GM21390 (cell line): ENCODE measurements at regions not wholly inside any gene's neighbourhood (a gene's known extent, or its start where the extent isn't known, plus 50 kb on each side); places are given as distances from the start of the nearest gene placed in this dataset.
"Not testable (repeated sequence)": the region's sequence is repeated elsewhere in the genome, so short reads cannot be mapped to it uniquely, and the experiment has no call there.

ENCODE experiments used
- ATAC-seq: cut with Tn5 transposase; IDR thresholded peaks from one replicate; pipeline ENCODE4 v1.9.1; 2021; ENCODE audit not compliant: unreplicated experiment

DNA sequence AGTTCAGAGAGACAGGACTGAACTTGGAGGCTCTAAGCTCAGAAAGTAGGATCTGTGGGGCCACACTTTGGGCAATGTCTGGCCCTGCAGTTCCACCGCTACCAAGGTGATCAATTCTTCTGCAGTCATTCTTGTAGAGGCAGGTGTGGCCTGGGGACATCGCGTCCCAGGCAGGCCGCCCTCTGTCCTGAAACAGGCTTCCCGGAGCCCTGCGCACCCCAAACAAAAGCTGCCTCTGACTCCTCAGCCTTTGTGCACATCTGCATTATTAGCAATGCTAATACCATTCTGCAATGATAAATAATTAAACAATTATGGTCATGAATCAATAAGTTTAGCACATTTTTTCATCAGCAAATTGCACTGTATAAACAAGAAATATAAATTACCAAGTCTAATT lies 160.2 kb downstream of the URI1 start:
- no peak for ATAC-seq

DNA sequence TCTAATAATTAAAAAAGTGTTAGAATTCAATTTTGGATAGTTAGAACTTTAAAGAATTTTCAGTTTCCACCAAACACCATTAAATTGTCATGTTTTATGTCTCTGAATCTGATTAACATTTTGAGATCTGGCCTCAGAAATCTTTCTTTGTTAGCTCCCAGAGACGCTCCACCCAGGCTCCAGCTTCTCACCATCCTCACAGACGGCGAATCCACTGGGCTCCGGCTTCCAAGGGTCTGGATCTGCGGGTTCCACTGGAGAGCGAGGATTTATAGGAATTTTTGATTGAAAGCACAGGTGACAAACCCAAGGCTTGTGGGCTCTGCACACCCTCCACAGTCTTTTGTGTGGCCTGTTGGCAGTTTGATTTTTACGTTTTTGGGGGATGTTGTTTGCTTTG lies 160.6 kb downstream of the URI1 start:
- ATAC-seq = no peak

DNA sequence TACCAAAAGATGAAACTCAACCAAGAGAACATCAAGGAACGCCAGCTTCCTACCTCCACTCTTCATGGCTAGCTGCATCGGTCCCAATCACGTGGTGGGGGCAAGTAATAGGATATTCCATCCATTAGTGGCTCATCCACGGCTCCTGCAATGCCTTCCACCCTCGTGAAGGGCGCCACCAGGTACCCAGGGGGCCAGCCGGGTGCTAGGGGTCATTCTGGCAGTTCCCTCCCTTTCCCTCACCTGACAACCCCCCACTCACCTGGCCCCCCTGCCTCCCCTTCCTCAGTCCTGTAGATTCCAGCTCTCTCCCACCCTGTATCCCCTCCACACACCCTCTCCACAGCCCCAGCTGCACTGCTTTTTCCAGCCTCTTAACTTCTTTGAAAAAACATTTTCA lies 161.9 kb downstream of the URI1 start:
- no peak for ATAC-seq

DNA sequence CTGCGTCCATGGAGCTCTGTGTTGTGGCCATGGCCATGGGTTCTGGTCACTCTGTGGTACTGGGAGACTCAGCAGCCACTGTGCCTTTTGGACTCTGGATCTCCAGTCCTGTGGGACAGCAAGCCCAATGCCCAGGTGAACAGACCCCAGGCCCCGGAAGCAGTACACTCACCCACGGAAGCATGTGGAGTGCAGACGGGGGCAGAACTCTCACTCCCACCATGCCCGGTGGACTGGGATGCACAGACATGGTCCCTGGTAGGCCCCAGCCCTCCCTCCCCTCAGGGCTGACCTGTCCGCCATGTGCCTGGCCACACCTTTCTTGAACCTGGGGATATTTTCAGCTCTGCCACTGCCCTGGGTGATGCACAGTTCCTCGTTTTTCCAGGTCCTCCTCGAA lies 163.3 kb downstream of the URI1 start:
- ATAC-seq = no peak

DNA sequence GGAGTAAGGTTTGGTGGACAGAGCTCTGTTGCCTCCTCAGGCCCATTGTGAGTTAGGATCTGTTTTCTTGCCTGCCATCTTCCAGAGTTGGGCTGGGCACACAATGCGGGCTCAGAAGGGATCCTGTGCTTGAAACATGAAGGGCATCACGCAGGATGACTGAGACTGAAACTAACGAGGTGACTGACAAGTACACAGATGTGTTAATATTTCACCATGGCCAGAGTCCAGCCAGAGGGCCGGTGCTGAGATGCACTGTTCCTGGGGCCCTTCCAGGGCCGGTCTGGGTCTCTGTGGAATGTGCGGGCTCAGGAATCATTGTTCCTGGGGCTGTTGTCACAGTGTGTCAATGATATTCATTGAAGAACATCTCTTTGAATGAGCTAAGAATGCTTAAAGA lies 163.7 kb downstream of the URI1 start:
- ATAC-seq = no peak

DNA sequence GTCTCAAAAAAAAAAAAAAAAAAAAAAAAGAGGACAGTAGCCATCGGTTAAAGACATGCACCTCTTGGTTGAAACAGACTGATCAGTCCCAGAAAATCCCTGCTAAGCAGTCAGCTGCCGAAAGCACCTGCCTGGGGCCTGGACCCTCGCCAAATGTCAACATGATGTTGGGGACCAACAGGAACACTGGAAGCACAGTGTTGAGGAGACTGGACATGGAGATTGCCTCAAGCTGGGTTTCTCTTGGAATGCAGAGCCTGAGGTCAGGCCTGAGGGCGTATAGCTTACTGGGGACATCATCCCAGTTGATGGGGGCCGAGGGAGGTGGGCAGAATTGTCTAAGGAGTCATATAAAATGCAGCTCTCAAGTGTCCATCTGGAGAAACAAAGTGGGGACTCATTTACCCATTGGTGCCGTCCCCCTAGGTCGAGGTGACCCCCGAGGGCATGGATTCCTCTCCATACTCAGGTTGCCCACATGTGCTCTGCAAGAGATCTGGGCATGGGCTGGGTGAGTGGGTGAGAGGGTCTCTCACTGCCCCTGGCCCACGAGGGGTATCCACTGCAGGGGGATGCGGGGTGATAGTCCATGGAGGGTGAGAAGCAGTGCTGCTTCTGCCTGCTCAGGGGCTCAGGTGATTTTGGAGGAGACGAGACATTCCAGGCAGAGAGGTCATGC lies 164.5 kb downstream of the URI1 start:
- ATAC-seq = no peak

DNA sequence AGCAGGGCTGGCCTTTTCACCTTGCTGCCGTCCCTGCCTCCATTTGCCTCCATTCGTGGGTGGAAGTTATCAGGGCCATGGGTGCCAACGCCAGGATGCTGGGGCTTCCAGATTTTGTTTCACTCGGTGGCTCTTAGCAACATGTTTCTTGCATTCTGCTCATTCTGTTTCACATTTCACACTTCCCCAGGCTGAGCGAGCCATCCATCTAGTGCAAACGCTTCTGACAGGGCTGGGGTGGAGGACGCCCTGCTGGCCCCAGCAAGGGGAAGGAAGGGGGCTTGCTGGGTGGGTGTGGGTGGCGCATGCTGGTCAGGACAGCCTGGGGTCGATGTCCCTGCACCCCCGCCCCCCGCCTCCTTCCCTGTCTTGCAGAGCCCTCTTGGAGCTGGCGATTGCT lies 165.2 kb downstream of the URI1 start:
- ATAC-seq = no peak

DNA sequence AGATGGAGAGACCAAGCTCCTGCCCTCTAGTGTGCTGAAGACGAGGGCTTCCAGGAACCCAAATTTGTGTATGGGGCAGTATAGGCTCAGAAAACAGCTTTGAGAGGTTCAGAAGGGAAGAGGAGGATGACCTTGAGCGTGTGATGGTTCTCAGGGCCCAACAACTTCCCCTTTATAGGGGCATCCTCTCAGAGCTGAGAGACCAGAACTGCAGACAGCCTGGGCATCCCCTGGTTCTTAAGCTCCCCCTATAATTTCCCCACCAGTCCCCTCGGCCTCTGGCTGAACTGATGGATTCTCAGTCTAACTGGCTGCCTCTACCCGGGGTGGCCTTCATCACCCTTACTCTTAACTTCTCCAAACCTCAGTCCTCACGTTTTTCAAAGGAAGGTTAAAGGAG lies 167.5 kb downstream of the URI1 start:
- ATAC-seq = no peak

DNA sequence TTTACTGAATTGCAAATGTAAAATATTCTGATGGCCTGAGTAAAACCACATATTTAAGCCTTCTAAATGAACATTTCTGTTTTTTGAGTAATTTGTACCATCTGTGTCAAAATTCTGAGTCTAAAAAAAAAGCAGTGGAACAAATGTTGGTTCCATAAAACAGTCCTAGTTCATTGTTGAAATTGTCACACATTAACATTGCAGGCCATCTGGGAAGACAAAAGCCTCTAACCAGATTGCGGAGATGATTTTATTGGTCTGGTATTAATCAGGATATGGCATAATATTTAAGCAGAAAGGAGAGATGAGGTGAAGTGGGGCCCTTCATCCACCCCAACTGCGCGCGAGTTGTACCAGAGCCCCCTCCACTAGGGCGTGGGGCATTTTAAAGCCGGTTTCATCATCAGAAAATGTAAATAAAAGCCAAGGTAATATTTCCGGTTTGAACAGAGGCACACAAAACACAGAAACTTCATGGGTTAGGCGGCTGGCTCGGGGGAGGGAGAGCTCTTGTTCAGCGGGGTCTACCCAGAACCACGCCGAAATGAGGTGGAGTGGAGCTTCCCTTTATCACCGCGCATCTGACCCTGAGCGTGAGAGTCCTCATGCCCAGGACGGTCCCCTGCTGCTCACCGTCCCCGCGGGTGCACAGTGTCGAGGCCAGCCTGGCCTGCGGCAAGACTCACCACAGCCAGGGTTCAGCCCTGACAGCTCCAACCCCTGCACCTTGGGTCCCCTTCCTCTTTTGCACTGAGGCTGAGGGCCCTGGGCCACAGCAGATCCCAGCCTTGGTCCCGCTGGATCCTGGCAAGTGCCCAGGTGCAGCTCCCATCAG lies 169.2 kb downstream of the URI1 start:
- ATAC-seq = no peak

DNA sequence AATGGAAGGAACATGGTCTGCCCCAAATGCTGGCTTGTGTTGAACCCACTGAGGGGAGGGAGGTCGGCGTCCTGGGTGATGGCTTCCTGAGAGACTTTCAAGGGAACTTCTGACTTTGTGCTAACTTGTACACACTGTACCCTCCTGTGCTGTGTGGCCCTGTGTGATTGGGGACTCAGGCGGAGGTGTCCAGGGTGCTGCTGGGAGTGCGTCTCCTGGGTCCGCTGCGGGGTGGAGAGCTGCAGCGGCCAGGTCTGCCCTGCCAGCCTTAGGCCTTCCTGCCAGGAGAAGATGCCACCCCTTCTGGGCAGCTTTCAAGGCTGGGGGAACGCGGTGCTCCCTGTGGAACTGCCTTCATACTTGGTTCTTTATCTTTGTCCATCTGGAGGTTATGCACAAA lies 170.1 kb downstream of the URI1 start:
- no peak for ATAC-seq

DNA sequence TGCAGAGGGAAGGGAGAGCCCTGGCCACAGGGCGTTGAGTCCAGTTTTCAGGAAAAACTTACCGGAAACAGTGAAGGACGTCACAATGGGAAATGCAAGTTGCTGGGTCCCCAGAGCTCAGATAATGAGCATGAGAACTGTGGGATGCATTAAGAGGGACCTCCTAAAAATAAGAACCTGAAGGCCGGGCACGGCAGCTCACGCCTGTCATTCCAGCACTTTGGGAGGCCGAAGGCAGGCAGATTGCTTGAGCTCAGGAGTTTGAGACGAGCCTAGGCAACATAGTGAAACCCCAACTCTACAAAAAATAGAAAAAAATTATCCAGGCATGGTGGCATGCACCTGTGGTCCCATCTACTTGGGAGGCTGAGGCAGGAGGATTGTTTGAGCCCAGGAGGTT lies 170.6 kb downstream of the URI1 start:
- no peak for ATAC-seq

DNA sequence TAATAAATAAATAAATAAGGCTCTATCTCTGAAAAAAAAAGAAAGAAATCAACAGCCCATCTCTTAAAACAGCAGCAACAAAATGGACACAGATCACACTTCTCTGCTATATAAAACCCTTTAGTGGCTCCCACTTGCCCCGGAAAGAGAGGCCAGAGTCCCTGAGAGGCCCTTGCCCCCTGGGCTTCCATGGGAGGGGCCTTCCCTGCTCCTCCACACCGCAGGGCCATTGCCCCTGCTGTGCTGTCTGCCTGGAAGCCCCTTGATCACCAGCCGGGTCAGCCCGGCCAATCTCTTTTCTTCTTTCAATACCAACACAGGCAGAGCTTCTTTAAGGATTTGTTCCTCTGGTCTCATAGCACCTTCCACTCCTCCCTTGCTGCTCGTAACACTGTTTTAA lies 171.1 kb downstream of the URI1 start:
- no peak for ATAC-seq

DNA sequence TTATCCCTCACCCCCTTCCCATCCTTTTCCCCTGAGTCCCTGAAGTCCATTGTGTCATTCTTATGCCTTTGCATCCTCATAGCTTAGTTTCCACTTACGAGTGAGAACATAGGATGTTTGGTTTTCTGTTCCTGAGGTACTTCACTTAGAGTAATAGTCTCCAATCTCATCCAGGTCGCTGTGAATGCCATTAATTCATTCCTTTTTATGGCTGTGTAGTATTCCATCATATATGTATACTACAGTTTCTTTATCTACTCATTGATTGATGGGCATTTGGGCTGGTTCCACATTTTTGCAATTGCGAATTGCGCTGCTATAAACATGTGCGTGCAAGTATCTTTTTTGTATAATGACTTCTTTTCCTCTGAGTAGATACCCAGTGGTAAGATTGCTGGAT lies 172.1 kb downstream of the URI1 start:
- ATAC-seq = not testable (repeated sequence)

DNA sequence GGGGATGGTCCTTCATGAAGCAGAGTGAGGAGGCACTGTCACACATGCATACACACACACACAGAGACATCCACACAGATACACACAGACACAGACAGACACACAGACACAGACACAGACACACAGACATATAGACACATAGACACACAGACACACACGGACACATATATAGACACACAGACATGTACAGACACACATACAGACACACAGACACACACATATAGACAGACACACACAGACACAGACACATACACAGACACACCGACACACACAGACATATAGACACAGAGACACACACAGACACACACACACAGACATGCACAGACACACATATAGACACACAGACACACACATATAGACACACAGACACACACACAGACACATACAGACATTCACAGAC lies 173.9 kb downstream of the URI1 start:
- no peak for ATAC-seq

DNA sequence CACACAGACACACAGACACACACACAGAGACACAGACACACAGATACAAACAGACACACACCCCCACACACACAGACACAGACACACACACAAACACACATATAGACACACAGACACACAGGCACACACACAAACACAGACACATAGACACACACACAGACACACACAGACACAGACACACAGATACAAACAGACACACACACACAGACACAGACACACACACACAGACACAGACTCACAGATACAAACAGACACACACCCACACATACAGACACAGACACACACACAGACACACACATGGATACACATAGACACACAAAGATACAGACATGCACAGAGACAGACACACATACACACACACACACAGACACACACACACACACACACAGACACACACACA lies 174.5 kb downstream of the URI1 start:
- ATAC-seq = no peak

DNA sequence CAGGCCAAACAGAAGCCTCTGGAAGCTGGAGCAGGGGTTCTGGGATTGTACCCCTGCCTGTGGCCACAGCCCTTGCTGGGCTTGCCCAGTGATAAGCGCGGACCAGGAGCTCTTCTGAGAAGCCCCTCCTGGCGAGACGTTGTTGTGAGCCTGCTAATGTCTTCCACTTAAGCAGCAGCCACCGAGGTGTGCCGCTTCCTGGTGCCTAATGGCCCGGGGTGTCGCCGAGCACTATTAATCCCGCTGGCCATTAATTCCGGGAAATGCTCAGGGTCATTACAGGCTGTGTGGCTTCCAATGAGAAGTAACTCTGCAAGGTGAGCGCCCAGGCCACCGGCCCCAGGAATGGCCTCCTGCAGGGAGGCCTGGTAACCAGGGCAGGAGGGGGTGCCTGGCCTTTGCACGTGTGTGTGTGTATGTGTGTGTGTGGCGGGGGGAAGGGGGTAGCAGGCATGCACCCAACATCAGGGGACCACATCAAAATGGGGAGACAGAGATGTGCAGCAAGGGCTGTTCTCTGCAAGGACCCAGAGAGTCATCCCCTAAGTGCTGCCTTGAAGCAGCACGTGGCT lies 175.0 kb downstream of the URI1 start:
- no peak for ATAC-seq

DNA sequence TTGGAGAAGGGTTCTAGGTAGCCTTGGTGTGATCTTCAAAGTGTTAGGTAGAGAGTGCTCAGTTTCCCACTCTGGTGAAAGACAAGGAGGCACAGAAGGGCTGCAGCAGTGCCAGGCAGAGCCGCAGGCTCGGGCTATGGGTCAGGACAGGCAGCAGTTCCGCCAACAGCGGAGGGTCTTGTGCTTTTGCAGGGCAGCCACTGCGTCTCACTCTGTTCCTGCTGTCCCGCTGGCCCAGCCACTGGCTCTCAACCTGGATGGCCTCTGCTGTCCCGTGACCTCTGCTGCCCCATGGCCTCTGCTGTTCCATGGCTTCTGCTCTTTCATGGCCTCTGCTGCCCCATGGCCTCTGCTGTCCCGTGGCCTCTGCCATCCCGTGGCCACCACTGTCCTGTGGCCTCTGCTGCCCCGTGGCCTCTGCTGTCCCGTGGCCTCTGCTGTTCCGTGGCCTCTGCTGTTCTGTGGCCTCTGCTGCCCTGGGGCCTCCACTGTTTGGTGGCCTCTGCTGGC lies 175.7 kb downstream of the URI1 start:
- ATAC-seq = no peak

DNA sequence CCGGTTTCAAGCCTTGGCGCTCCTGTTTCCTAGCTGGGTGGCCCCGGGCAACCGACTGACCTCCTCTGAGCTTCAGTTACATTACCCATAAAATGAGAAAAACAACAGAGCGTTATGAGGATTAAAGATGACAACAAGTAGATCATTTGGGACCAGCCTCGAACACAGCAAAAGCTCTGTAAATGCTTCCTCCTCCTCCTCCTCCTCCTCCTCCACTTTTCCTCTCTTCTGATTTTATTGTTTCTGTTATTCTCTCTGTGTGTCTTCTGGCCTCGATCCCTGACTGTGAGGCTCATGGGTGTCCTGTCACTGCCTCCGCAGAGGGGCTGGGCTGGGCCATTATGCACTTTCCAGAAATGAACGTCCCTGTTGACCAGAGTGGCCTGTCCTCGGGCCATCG lies 176.2 kb downstream of the URI1 start:
- no peak for ATAC-seq

DNA sequence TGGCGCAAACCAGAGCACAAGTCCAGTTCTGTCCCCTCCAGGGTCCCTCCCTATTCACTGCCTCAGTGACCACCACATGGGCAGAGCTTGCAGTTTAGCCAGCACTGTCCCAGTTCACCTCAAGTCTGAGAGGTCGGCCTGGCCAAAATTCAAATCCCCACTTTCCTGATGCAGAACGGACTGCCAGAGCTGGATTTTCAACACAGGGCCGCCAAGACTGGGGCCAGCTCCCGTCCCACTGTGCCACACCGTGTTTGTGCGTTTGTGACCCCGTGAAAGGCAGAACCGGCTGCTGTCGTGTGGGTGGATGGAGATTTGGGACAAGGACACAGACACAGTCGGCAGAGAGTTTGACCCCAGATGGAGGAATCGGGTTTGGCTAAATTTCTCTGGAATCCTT lies 176.7 kb downstream of the URI1 start:
- ATAC-seq = no peak

DNA sequence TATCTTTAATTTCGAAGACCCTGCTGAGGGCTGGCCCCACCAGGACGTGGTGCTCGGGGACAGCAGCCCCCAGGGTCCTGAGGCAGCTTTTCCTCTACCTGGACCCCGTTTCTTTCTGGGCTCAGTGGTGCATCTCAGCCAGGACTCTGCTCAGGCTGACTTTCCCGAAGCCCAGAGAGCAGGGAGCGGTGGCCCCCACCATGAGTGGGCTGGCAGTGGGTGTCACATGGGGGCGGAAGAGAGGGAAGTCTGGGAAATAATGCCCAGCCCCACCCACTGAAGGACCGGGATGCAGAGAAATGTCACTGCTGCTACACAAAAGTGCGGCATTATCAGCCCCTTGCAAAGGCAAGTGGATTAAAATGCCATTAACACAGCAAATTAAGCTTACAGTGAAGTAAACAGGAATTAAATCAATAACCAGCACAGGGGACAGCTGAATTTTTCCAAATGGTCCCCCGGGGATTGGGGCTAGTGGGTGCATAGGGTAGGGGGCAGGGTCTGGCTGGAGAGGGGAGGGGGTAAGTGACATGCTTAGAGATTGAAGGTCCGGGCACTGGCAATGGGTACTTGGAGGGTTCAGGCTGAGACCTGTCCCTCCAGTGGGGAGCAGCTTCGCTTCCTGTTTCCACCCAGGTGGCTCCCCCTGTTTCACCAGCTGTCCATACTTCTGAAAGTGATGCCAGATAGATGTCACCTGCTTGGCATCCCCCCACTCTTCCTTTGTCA lies 177.3 kb downstream of the URI1 start:
- no peak for ATAC-seq

DNA sequence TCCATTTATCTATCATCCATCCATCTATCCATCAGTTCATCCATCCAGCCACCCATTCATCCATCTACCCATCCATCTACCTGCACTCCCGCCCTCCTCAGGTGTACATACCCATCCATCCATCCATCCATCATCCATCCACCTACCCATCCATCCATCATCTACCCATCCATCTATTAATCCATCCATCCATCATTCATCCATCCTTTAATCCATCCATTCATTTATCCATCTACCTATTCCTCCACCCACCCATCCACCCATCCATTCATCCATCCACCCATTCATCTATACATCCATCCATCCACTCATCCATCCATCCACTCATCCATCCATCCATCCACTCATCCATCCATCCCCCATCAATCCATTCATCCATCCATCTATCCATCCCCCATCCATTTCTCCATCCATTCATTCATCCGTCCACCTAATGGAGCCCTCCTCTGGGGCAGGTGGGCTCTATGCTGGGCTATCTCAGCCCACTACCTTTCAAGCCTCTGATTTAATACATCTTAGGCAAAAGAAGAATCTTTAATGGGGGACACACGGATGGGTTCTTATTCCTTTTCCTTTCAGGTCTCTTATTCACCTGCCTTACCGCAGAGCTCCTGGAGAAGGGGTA lies 178.9 kb downstream of the URI1 start:
- no peak for ATAC-seq
